ENCODE measurements at regions not wholly inside any gene's neighbourhood (a gene's known extent, or its start where the extent isn't known, plus 50 kb on each side); places are given as distances from the start of the nearest gene placed in this dataset.

GRCh38 chr13:22063416-22064124 lies 392.7 kb downstream of the FGF9 start:
- CTCF ChIA-PET, result no interaction called here
- POLR2A ChIA-PET, result no interaction called here
- Histone ChIP-seq H3K4me1 (ENCODE audit: control insufficient read depth, insufficient read depth, low read length) (no peaks in the 10 kb centered on the region), H3K27ac (ENCODE audit: extremely low read depth, low read depth, low read length) (no peak overlapping the region), H3K4me3 (ENCODE audit: low read depth, low read length) (no peak overlapping the region), H3K36me3 (ENCODE audit: control insufficient read depth in 2 of 2, insufficient read depth in 1 of 2, low read length in 2 of 2) (no peaks in the 10 kb centered on the region), H3K9me3 (ENCODE audit: control insufficient read depth, insufficient read depth, low read depth, low read length) (no peaks in the 10 kb centered on the region)
- TF ChIP-seq ZNF48 (tag by site-specific recombination; IDR thresholded peaks at IDR 0.05) (no peak), PATZ1 (tag by site-specific recombination; IDR thresholded peaks at IDR 0.05) (no peak), OVOL3 (tag by site-specific recombination; IDR thresholded peaks at IDR 0.05) (no peak), ZNF404 (tag by site-specific recombination; IDR thresholded peaks at IDR 0.05) (no peak), ZSCAN30 (tag by site-specific recombination; IDR thresholded peaks at IDR 0.05) (no peak)

- no peaks in the 10 kb centered on the region for H3K9me3 ChIP-seq (ENCODE audit: control insufficient read depth, insufficient read depth, low read depth, low read length)
- ChIA-PET POLR2A (no interaction called here), CTCF (no interaction called here)
- H3K4me3 ChIP-seq (ENCODE audit: low read depth, low read length), result no peak overlapping the region
- H3K36me3 ChIP-seq (ENCODE audit: control insufficient read depth in 2 of 2, insufficient read depth in 1 of 2, low read length in 2 of 2), result no peaks in the 10 kb centered on the region
- no peaks in the 10 kb centered on the region for H3K4me1 ChIP-seq (ENCODE audit: control insufficient read depth, insufficient read depth, low read length)
- H3K27ac ChIP-seq (ENCODE audit: extremely low read depth, low read depth, low read length), result no peak overlapping the region
- no peak for TF ChIP-seq ZNF585B (tag by site-specific recombination; IDR thresholded peaks at IDR 0.05)
- no peak for TF ChIP-seq PRDM10 (tag by site-specific recombination; IDR thresholded peaks at IDR 0.05)
- TF ChIP-seq ZBTB6 (tag by site-specific recombination; IDR thresholded peaks at IDR 0.05), result no peak
- TF ChIP-seq SCRT1 (tag by site-specific recombination; IDR thresholded peaks at IDR 0.05; ENCODE audit: borderline replicate concordance), result no peak
- no peak for TF ChIP-seq KLF10 (tag by site-specific recombination; IDR thresholded peaks at IDR 0.05)
- no peak for TF ChIP-seq ZNF211 (tag by site-specific recombination; IDR thresholded peaks at IDR 0.05; ENCODE audit: low read depth)
- no peak for TF ChIP-seq ZNF677 (tag by site-specific recombination; IDR thresholded peaks at IDR 0.05)
- no peak for TF ChIP-seq ZNF223 (tag by site-specific recombination; IDR thresholded peaks at IDR 0.05)
Measured at GRCh38 chr13:22064854-22065620, 394.2 kb downstream of the FGF9 start.

GRCh38 chr13:22073718-22074117 lies 402.8 kb downstream of the FGF9 start:
- Histone ChIP-seq H3K36me3 (ENCODE audit: control insufficient read depth in 2 of 2, insufficient read depth in 1 of 2, low read length in 2 of 2) (no peaks in the 10 kb centered on the region), H3K4me3 (ENCODE audit: low read depth, low read length) (no peak overlapping the region), H3K9me3 (ENCODE audit: control insufficient read depth, insufficient read depth, low read depth, low read length) (no peaks in the 10 kb centered on the region), H3K4me1 (ENCODE audit: control insufficient read depth, insufficient read depth, low read length) (peaks cover 7% of the 10 kb centered on the region), H3K27ac (ENCODE audit: extremely low read depth, low read depth, low read length) (no peak overlapping the region)
- POLR2A ChIA-PET, result no interaction called here
- CTCF ChIA-PET, result no interaction called here
- TF ChIP-seq ZBTB10 (tag by site-specific recombination; IDR thresholded peaks at IDR 0.05), result no peak
- no peak for TF ChIP-seq ZBTB49 (tag by site-specific recombination; IDR thresholded peaks at IDR 0.05; ENCODE audit: low read depth)
- TF ChIP-seq ZSCAN4 (tag by site-specific recombination; IDR thresholded peaks at IDR 0.05), result no peak
